ENCODE measurements at regions not wholly inside any gene's neighbourhood (a gene's known extent, or its start where the extent isn't known, plus 50 kb on each side); places are given as distances from the start of the nearest gene placed in this dataset.

GRCh38 chr2:173491418-173491817 lies 136.7 kb downstream of the CDCA7 start:
- DNase-seq (ENCODE audit: extremely low spot score), result no peak
- TF ChIP-seq L3MBTL2 (conservative IDR thresholded peaks at IDR 0.05) (no peak), ELF4 (IDR thresholded peaks at IDR 0.05) (no peak), TARDBP (IDR thresholded peaks at IDR 0.05) (no peak), PKNOX1 (IDR thresholded peaks at IDR 0.05) (no peak), FOXA1 (IDR thresholded peaks at IDR 0.05) (no peak), NFRKB (IDR thresholded peaks at IDR 0.05) (no peak), SUZ12 (IDR thresholded peaks at IDR 0.05) (no peak), ARNT (IDR thresholded peaks at IDR 0.05) (no peak), FOXK2 (IDR thresholded peaks at IDR 0.05) (no peak), ZNF384 (IDR thresholded peaks at IDR 0.05) (no peak), FOXM1 (IDR thresholded peaks at IDR 0.05; ENCODE audit: borderline replicate concordance) (no peak), BHLHE40 (IDR thresholded peaks at IDR 0.05; ENCODE audit: borderline replicate concordance) (no peak)
- ChIA-PET POLR2A (no interaction called here), CTCF (no interaction called here)

DNA sequence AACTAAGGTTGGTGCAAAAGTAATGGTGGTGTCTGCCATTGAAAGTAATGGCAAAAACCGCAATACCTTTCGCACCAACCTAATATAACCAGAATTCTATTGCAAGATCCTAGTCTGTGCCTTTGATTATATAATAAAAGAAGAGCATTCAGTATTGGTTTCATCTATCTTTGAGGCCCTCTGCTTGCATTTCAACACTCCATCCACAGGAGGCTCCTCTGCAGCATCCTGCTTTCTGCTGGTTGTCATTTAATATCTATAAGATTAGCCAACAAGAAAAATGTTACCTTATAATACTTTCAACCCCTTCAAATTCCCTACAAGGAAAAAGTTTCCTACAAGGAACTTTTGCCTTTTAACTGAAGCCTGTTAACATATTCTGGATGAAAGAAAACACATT lies 139.2 kb downstream of the CDCA7 start:
- CTCF ChIA-PET, result interaction anchor here (0.7 kb wide), 1 partner anchor 13 kb away, joined by 3 read pairs; no protein-coding TSS in a partner anchor
- POLR2A ChIA-PET, result no interaction called here
- DNase-seq (ENCODE audit: extremely low spot score), result no peak
- TF ChIP-seq HDGF (IDR thresholded peaks at IDR 0.05; ENCODE audit: borderline replicate concordance), result no peak
- TF ChIP-seq FOXA1 (IDR thresholded peaks at IDR 0.05), result no peak
- no peak for TF ChIP-seq CTBP1 (IDR thresholded peaks at IDR 0.05; ENCODE audit: borderline replicate concordance)
- no peak for TF ChIP-seq BHLHE40 (IDR thresholded peaks at IDR 0.05; ENCODE audit: borderline replicate concordance)
- TF ChIP-seq SP1 (IDR thresholded peaks at IDR 0.05), result no peak
- no peak for TF ChIP-seq L3MBTL2 (conservative IDR thresholded peaks at IDR 0.05)
- TF ChIP-seq NFRKB (IDR thresholded peaks at IDR 0.05), result no peak
- no peak for TF ChIP-seq LEF1 (IDR thresholded peaks at IDR 0.05; ENCODE audit: borderline replicate concordance)
- no peak for TF ChIP-seq PKNOX1 (IDR thresholded peaks at IDR 0.05)
- TF ChIP-seq FOXK2 (IDR thresholded peaks at IDR 0.05), result no peak
- no peak for TF ChIP-seq TARDBP (IDR thresholded peaks at IDR 0.05)
- no peak for TF ChIP-seq ELF4 (IDR thresholded peaks at IDR 0.05)
- TF ChIP-seq ARNT (IDR thresholded peaks at IDR 0.05), result no peak
- no peak for TF ChIP-seq FOXM1 (IDR thresholded peaks at IDR 0.05; ENCODE audit: borderline replicate concordance)
- TF ChIP-seq SUZ12 (IDR thresholded peaks at IDR 0.05), result no peak
- TF ChIP-seq ZNF384 (IDR thresholded peaks at IDR 0.05), result no peak

GRCh38 chr2:173496746-173497145 lies 142.1 kb downstream of the CDCA7 start:
- TF ChIP-seq ZNF384 (IDR thresholded peaks at IDR 0.05) (no peak), L3MBTL2 (conservative IDR thresholded peaks at IDR 0.05) (no peak), ELF4 (IDR thresholded peaks at IDR 0.05) (no peak), SUZ12 (IDR thresholded peaks at IDR 0.05) (no peak)
- POLR2A ChIA-PET, result no interaction called here
- DNase-seq (ENCODE audit: extremely low spot score), result no peak
- CTCF ChIA-PET, result no interaction called here

GRCh38 chr2:173500953-173501352 lies 146.3 kb downstream of the CDCA7 start:
- POLR2A ChIA-PET, result no interaction called here
- no peak for DNase-seq (ENCODE audit: extremely low spot score)
- CTCF ChIA-PET, result no interaction called here
- TF ChIP-seq BHLHE40 (IDR thresholded peaks at IDR 0.05; ENCODE audit: borderline replicate concordance), result no peak
- no peak for TF ChIP-seq SP1 (IDR thresholded peaks at IDR 0.05)
- TF ChIP-seq FOXM1 (IDR thresholded peaks at IDR 0.05; ENCODE audit: borderline replicate concordance), result no peak
- TF ChIP-seq LEF1 (IDR thresholded peaks at IDR 0.05; ENCODE audit: borderline replicate concordance), result no peak
- no peak for TF ChIP-seq FOXA1 (IDR thresholded peaks at IDR 0.05)
- no peak for TF ChIP-seq PKNOX1 (IDR thresholded peaks at IDR 0.05)
- TF ChIP-seq HDGF (IDR thresholded peaks at IDR 0.05; ENCODE audit: borderline replicate concordance), result no peak
- TF ChIP-seq ZNF384 (IDR thresholded peaks at IDR 0.05), result no peak
- no peak for TF ChIP-seq FOXK2 (IDR thresholded peaks at IDR 0.05)
- no peak for TF ChIP-seq CTBP1 (IDR thresholded peaks at IDR 0.05; ENCODE audit: borderline replicate concordance)
- no peak for TF ChIP-seq L3MBTL2 (conservative IDR thresholded peaks at IDR 0.05)
- TF ChIP-seq NFRKB (IDR thresholded peaks at IDR 0.05), result no peak
- no peak for TF ChIP-seq ELF4 (IDR thresholded peaks at IDR 0.05)
- TF ChIP-seq ARNT (IDR thresholded peaks at IDR 0.05), result no peak
- TF ChIP-seq SUZ12 (IDR thresholded peaks at IDR 0.05), result no peak
- TF ChIP-seq TARDBP (IDR thresholded peaks at IDR 0.05), result no peak

DNA sequence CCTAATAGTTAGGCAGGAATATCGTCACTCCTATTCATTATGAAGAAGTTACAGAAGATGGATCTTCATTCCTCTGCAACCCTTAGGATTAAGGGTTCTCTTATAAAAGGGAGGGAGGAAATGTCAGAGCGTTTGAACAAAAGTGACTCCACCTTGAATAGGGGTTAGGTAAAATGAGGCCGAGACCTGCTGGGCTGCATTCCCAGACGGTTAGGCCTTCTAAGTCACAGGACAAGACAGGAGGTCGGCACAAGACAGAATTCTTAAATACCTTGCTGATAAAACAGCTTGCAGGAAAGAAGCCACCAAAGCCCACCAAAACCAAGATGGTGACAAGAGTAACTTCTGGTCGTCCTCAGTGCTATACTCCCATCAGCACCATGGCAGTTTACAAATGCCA lies 147.6 kb downstream of the CDCA7 start:
- ChIA-PET POLR2A (no interaction called here), CTCF (no interaction called here)
- TF ChIP-seq CTBP1 (IDR thresholded peaks at IDR 0.05; ENCODE audit: borderline replicate concordance) (no peak), SUZ12 (IDR thresholded peaks at IDR 0.05) (no peak), L3MBTL2 (conservative IDR thresholded peaks at IDR 0.05) (no peak), FOXM1 (IDR thresholded peaks at IDR 0.05; ENCODE audit: borderline replicate concordance) (no peak), LEF1 (IDR thresholded peaks at IDR 0.05; ENCODE audit: borderline replicate concordance) (no peak), SP1 (IDR thresholded peaks at IDR 0.05) (no peak), ZNF384 (IDR thresholded peaks at IDR 0.05) (no peak), ARNT (IDR thresholded peaks at IDR 0.05) (no peak), FOXA1 (IDR thresholded peaks at IDR 0.05) (no peak)
- DNase-seq (ENCODE audit: extremely low spot score), result no peak

DNA sequence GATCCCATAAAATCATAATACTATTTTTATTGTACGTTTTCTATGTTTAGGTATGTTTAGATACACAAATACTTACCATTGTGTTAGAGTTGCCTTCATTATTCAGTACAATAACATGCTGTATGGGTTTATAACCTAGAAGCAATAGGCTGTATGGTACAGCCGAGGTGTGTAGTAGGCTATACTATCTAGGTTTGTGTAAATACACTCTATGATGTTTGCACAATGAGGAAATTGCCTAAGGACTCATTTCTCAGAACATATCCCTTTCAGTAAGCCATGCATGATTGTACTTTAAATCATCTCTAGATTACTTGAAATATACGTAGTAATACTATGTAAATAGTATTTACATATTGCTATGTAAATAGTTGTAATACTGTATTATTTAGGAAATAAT lies 156.7 kb downstream of the CDCA7 start:
- ChIA-PET POLR2A (no interaction called here), CTCF (no interaction called here)
- TF ChIP-seq ARNT (IDR thresholded peaks at IDR 0.05), result no peak
- no peak for TF ChIP-seq LEF1 (IDR thresholded peaks at IDR 0.05; ENCODE audit: borderline replicate concordance)
- TF ChIP-seq CTBP1 (IDR thresholded peaks at IDR 0.05; ENCODE audit: borderline replicate concordance), result no peak
- TF ChIP-seq FOXA1 (IDR thresholded peaks at IDR 0.05), result no peak
- no peak for TF ChIP-seq BHLHE40 (IDR thresholded peaks at IDR 0.05; ENCODE audit: borderline replicate concordance)
- TF ChIP-seq SP1 (IDR thresholded peaks at IDR 0.05), result no peak
- no peak for TF ChIP-seq FOXM1 (IDR thresholded peaks at IDR 0.05; ENCODE audit: borderline replicate concordance)
- no peak for TF ChIP-seq FOXK2 (IDR thresholded peaks at IDR 0.05)
- TF ChIP-seq NFRKB (IDR thresholded peaks at IDR 0.05), result no peak
- TF ChIP-seq ZNF384 (IDR thresholded peaks at IDR 0.05), result no peak
- TF ChIP-seq TARDBP (IDR thresholded peaks at IDR 0.05), result no peak
- no peak for TF ChIP-seq HDGF (IDR thresholded peaks at IDR 0.05; ENCODE audit: borderline replicate concordance)
- no peak for TF ChIP-seq ELF4 (IDR thresholded peaks at IDR 0.05)
- TF ChIP-seq PKNOX1 (IDR thresholded peaks at IDR 0.05), result no peak
- no peak for DNase-seq (ENCODE audit: extremely low spot score)
